Retinal pigment epithelial cell (primary cell): ENCODE measurements at regions not wholly inside any gene's neighbourhood (a gene's known extent, or its start where the extent isn't known, plus 50 kb on each side); places are given as distances from the start of the nearest gene placed in this dataset.
A peak's percentile ranks its signal among the peaks of the same experiment; 100 is the strongest.

Experiments
- DNase-seq: peaks from one replicate; pipeline ENCODE4 v3.0.0-alpha.2; 2010; ENCODE audit warnings: low read depth
- H3K4me3 ChIP-seq: 2 replicates; pipeline ENCODE4 v1.5.1; 2011; ENCODE audit warnings: mild to moderate bottlenecking, low read length, control low read depth, moderate library complexity
- CTCF ChIP-seq: conservative IDR thresholded peaks from 2 replicates; pipeline ENCODE4 v1.5.1; 2011; ENCODE audit warnings: low read depth, low read length, control low read depth, inconsistent platforms

DNA sequence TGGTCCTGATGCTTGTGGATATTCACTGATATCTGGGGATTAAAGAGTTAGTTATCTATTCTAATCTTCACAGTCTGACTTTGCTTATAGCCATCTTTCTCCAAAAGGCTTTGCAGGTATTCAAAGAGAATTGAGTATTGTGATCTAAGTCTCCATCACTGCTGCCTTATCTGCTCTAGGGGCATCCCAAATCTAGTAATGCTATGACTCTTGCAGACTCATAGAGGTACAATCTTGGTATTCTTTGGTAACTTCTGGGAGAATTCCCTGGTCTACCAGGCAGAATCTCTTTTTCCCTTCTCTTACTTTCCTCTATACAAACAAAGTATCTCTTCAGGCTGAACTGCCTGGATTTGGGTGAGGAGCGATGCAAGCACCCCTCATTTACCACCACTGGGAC, 746.3 kb downstream of the JRKL start:
- no peak overlapping the region for H3K4me3 ChIP-seq
- TF ChIP-seq CTCF: no peak
- DNase-seq: no peak

GRCh38 chr11:97140885-97141494, 751.2 kb downstream of the JRKL start:
- no peak for DNase-seq
- TF ChIP-seq CTCF: peak; percentile 66
- no peak overlapping the region for H3K4me3 ChIP-seq

DNA sequence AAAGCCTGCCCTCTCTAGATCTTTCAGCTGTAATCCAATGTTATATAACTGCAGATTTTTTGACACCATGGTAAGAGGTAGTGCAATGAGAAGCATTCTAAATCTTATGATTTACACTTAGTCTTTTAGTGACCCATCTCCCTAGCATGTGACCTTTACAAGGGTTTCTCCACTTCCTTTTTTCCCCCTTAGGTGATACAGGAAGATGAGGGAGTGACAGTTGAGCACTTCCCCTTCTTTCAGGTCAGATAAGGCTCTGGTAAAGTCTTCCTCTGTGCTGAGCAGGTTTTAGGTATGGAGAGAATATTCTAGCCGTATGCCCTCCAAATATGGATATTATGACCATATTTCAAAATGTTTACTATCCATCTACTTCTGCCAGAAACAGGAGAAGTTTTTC, 753.6 kb downstream of the JRKL start:
- no peak for DNase-seq
- H3K4me3 ChIP-seq: no peak overlapping the region
- no peak for TF ChIP-seq CTCF

GRCh38 chr11:97149741-97150140, 759.9 kb downstream of the JRKL start:
- H3K4me3 ChIP-seq: no peak overlapping the region
- no peak for TF ChIP-seq CTCF
- DNase-seq: no peak

GRCh38 chr11:97157221-97157740, 767.5 kb downstream of the JRKL start:
- H3K4me3 ChIP-seq: no peak overlapping the region
- DNase-seq: no peak
- no peak for TF ChIP-seq CTCF

GRCh38 chr11:97158243-97158642, 768.4 kb downstream of the JRKL start:
- TF ChIP-seq CTCF: no peak
- H3K4me3 ChIP-seq: no peak overlapping the region
- no peak for DNase-seq

DNA sequence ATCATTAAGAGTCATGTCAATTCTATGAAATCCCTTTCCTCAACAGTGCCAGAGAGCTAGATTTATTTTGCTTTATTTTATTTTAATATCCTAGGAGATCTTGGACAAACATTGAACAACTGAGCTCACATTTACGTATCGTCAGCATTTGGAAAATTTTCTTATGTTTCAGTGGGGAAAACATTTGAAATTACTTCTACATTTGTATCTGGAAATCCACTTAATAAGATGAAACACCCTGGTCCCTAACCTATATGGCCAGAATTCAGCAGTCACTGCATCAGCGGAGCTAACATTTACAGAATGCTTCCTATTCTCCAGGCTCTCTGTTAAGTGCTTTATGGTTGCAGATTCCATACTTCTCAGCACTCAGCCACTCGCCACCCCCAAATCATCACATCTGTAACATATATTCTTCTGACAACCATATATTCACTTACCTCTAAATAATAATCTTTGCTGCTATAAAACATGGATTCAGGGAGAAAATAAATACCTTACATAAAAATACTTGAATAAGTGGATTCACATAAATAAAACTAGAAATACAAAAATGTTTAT, 773.9 kb downstream of the JRKL start:
- H3K4me3 ChIP-seq: no peak overlapping the region
- no peak for TF ChIP-seq CTCF

More for the DNA sequence above, 773.9 kb downstream of the JRKL start:
- DNase-seq: no peak
